Panc1 (cell line): ENCODE measurements at regions not wholly inside any gene's neighbourhood (a gene's known extent, or its start where the extent isn't known, plus 50 kb on each side); places are given as distances from the start of the nearest gene placed in this dataset.

Experiments
- ATAC-seq: fragments of 200-7000 bp; cut with Tn5 transposase; 2 replicates; pipeline ENCODE4 v1.9.1; 2020; ENCODE audit warnings: mild to moderate bottlenecking, moderate library complexity
- BruUV-seq: library from RNA; stranded (reverse); fragments of 400-500 nt; replicated peaks from 2 replicates; lab custom pipeline; 2021; lab: Mats Ljungman, UMichigan
- CTCF ChIA-PET: fragments of 300-600 bp; sonication (Branson Sonifier 250); formaldehyde crosslinking; loops from one replicate; lab custom pipeline; 2022; ENCODE audit warnings: antibody characterized with exemption; lab: Charles Lee
- POLR2A ChIA-PET: fragments of 300-600 bp; sonication (Branson Sonifier 250); formaldehyde crosslinking; loops from one replicate; lab custom pipeline; 2022; ENCODE audit warnings: antibody characterized with exemption; lab: Charles Lee
- DNase-seq: peaks from one replicate; pipeline ENCODE4 v3.0.0-alpha.2; 2010; ENCODE audit warnings: low read depth, low spot score
- H3K27ac ChIP-seq: 2 replicates; pipeline ENCODE4 v1.5.1; 2011; ENCODE audit warnings: mild to moderate bottlenecking, low read length, inconsistent platforms
- H3K27me3 ChIP-seq: fragments of 200-500 bp; sonication (Bioruptor generic); 2 replicates; pipeline ENCODE4 v1.6.0; 2014; ENCODE audit warnings: low read length, inconsistent platforms; ENCODE audit not compliant: control insufficient read depth, insufficient read depth
- H3K36me3 ChIP-seq: fragments of 200-500 bp; sonication (Bioruptor generic); 2 replicates; pipeline ENCODE4 v1.5.1; 2014; ENCODE audit warnings: inconsistent platforms, mild to moderate bottlenecking, low read length, moderate library complexity; ENCODE audit not compliant: control insufficient read depth, insufficient read depth
- H3K4me1 ChIP-seq: 2 replicates; pipeline ENCODE4 v1.5.1; 2011; ENCODE audit warnings: inconsistent platforms, mild to moderate bottlenecking, low read length, moderate library complexity; ENCODE audit not compliant: control insufficient read depth, insufficient read depth
- H3K4me3 ChIP-seq, 2 experiments: 2 replicates each; pipeline ENCODE4 v1.5.1; 2011 to 2012; ENCODE audit warnings: low read depth in 2 of 2, low read length in 2 of 2, mild to moderate bottlenecking in 2 of 2, inconsistent platforms in 1 of 2, moderate library complexity in 1 of 2
- H3K9me3 ChIP-seq: fragments of 200-500 bp; sonication (Bioruptor generic); 2 replicates; pipeline ENCODE4 v1.5.1; 2014; ENCODE audit warnings: low read depth, mild to moderate bottlenecking, inconsistent platforms, low read length, moderate library complexity; ENCODE audit not compliant: control insufficient read depth, insufficient read depth
- CTCF ChIP-seq: fragments of 450-650 bp; IDR thresholded peaks from 2 replicates; pipeline ENCODE4 v1.5.1; 2017; ENCODE audit warnings: mild to moderate bottlenecking
- POLR2AphosphoS5 ChIP-seq: IDR thresholded peaks from 2 replicates; pipeline ENCODE4 v1.6.1; 2012; ENCODE audit warnings: mild to moderate bottlenecking, low read depth, low read length, moderate library complexity
- REST ChIP-seq, 2 experiments: IDR thresholded peaks; 2 replicates each; pipeline ENCODE4 v1.6.1; 2011 to 2012; ENCODE audit warnings: low read depth in 2 of 2, control low read depth in 1 of 2, low read length in 1 of 2, mild to moderate bottlenecking in 1 of 2, moderate library complexity in 1 of 2; ENCODE audit not compliant: insufficient read depth in 1 of 2
- SIN3A ChIP-seq: IDR thresholded peaks from 2 replicates; pipeline ENCODE4 v1.6.1; 2012; ENCODE audit warnings: low read depth, mild to moderate bottlenecking, low read length, moderate library complexity, borderline replicate concordance; ENCODE audit not compliant: insufficient read depth
- TCF7L2 ChIP-seq: IDR thresholded peaks from 2 replicates; pipeline ENCODE4 v1.6.1; 2011; ENCODE audit warnings: mild to moderate bottlenecking, low read depth, low read length, inconsistent platforms
- in situ Hi-C: cut with HindIII; loops from 2 replicates; pipeline ENCODE4 v1.10.0; 2016; ENCODE audit warnings: low sequenced_read_pairs, low pct_unique_long_range_greater_than_20kb
- intact Hi-C: fragments of 100-400 bp; cut with micrococcal nuclease; formaldehyde crosslinking; loops from one replicate; pipeline ENCODE4 v1.10.0; 2022; ENCODE audit not compliant: unreplicated experiment

GRCh38 chr18:41690332-41691127, 264.5 kb upstream of the PIK3C3 start:
- no peak for ATAC-seq
- POLR2A ChIA-PET, result no interaction called here
- no peak overlapping the region for H3K27ac ChIP-seq

GRCh38 chr18:41687138-41687537, 267.9 kb upstream of the PIK3C3 start:
- H3K27me3 ChIP-seq, result no peaks in the 10 kb centered on the region
- DNase-seq, result no peak
- no peak overlapping the region for H3K4me3 ChIP-seq
- intact Hi-C loops (no loop called here), in situ Hi-C loops (no loop called here)
- POLR2A ChIA-PET, result no interaction called here
- H3K36me3 ChIP-seq, result no peaks in the 10 kb centered on the region
- CTCF ChIA-PET, result no interaction called here
- no peak for ATAC-seq
- H3K9me3 ChIP-seq, result no peaks in the 10 kb centered on the region
- TF ChIP-seq SIN3A, result no peak
- no peak for TF ChIP-seq POLR2AphosphoS5
- no peak for TF ChIP-seq REST (IDR thresholded peaks at IDR 0.05; ENCODE audit: insufficient read depth in 1 of 2, low read depth in 2 of 2, low read length in 1 of 2)
- no peak for TF ChIP-seq TCF7L2
- no peak for TF ChIP-seq CTCF
- no TSS peak for BruUV-seq
- H3K27ac ChIP-seq, result no peak overlapping the region
- H3K4me1 ChIP-seq, result no peaks in the 10 kb centered on the region

More at GRCh38 chr18:41690332-41691127, 264.5 kb upstream of the PIK3C3 start:
- BruUV-seq, result no TSS peak
- intact Hi-C loops, result no loop called here
- H3K9me3 ChIP-seq, result no peaks in the 10 kb centered on the region
- no peak for DNase-seq
- no peak overlapping the region for H3K4me3 ChIP-seq
- H3K27me3 ChIP-seq, result no peaks in the 10 kb centered on the region
- TF ChIP-seq REST (IDR thresholded peaks at IDR 0.05; ENCODE audit: insufficient read depth in 1 of 2, low read depth in 2 of 2, low read length in 1 of 2), result no peak
- TF ChIP-seq TCF7L2, result no peak
- no peak for TF ChIP-seq SIN3A
- TF ChIP-seq CTCF, result no peak
- CTCF ChIA-PET, result no interaction called here
- in situ Hi-C loops, result no loop called here
- no peaks in the 10 kb centered on the region for H3K36me3 ChIP-seq
- H3K4me1 ChIP-seq, result no peaks in the 10 kb centered on the region
